H1 (cell line): ENCODE measurements at regions not wholly inside any gene's neighbourhood (a gene's known extent, or its start where the extent isn't known, plus 50 kb on each side); places are given as distances from the start of the nearest gene placed in this dataset.

Source experiments
- ATF2 ChIP-seq: IDR thresholded peaks from 2 replicates; pipeline ENCODE4 v1.6.1; 2012; ENCODE audit warnings: low read length, inconsistent platforms
- BCL11A ChIP-seq, 2 experiments: IDR thresholded peaks; one replicate each; pipeline ENCODE4 v1.6.1; 2011; ENCODE audit warnings: low read depth in 2 of 2, low read length in 2 of 2, mild to moderate bottlenecking in 2 of 2
- CEBPB ChIP-seq: IDR thresholded peaks from 2 replicates; pipeline ENCODE4 v1.6.1; 2012; ENCODE audit warnings: low read depth, low read length
- CHD2 ChIP-seq: IDR thresholded peaks from 2 replicates; pipeline ENCODE4 v1.6.1; 2012; ENCODE audit warnings: low read length, improper control_type of control experiment
- CREB1 ChIP-seq: IDR thresholded peaks from 2 replicates; pipeline ENCODE4 v1.6.1; 2012; ENCODE audit warnings: inconsistent platforms
- EP300 ChIP-seq, 2 experiments: IDR thresholded peaks; 1 replicate in 1 of 2; 2 replicates in 1 of 2; pipeline ENCODE4 v1.6.1; 2011 to 2012; ENCODE audit warnings: low read depth in 2 of 2, low read length in 2 of 2, mild to moderate bottlenecking in 2 of 2, borderline replicate concordance in 1 of 2, inconsistent platforms in 1 of 2, moderate library complexity in 1 of 2
- GABPA ChIP-seq: IDR thresholded peaks from 2 replicates; pipeline ENCODE4 v1.6.1; 2011; ENCODE audit warnings: mild to moderate bottlenecking, low read length, moderate library complexity, borderline replicate concordance; ENCODE audit not compliant: insufficient read depth
- HDAC2 ChIP-seq, 2 experiments: fragments of 300-600 bp in 1 of 2; sonication (generic) in 1 of 2; IDR thresholded peaks; 2 replicates each; pipeline ENCODE4 v1.6.1; 2011 to 2012; ENCODE audit warnings: low read depth in 2 of 2, low read length in 2 of 2, mild to moderate bottlenecking in 2 of 2, moderate library complexity in 2 of 2, borderline replicate concordance in 1 of 2, inconsistent platforms in 1 of 2
- HDAC6 ChIP-seq: IDR thresholded peaks from one replicate; pipeline ENCODE4 v1.7.1; 2012; ENCODE audit warnings: low read depth, mild to moderate bottlenecking, inconsistent platforms, low read length, moderate library complexity
- JUN ChIP-seq: IDR thresholded peaks from 2 replicates; pipeline ENCODE4 v1.6.1; 2011; ENCODE audit warnings: low read depth, mild to moderate bottlenecking, improper control_type of control experiment, low read length
- KDM5A ChIP-seq: fragments of 200-600 bp; IDR thresholded peaks from 2 replicates; pipeline ENCODE4 v1.7.1; 2012; ENCODE audit warnings: mild to moderate bottlenecking, low read length, inconsistent platforms, mixed read lengths
- MAFK ChIP-seq: IDR thresholded peaks from 2 replicates; pipeline ENCODE4 v1.6.1; 2012; ENCODE audit warnings: low read depth, mild to moderate bottlenecking, improper control_type of control experiment, low read length
- NRF1 ChIP-seq: IDR thresholded peaks from 2 replicates; pipeline ENCODE4 v1.6.1; 2011; ENCODE audit warnings: mild to moderate bottlenecking, low read depth, low read length, improper control_type of control experiment
- RAD21 ChIP-seq, 2 experiments: IDR thresholded peaks in 1 of 2; conservative IDR thresholded peaks in 1 of 2; 2 replicates each; pipeline ENCODE4 v1.6.1; 2011; ENCODE audit warnings: low read depth in 2 of 2, low read length in 2 of 2, improper control_type of control experiment in 1 of 2, inconsistent platforms in 1 of 2, mild to moderate bottlenecking in 1 of 2, moderate library complexity in 1 of 2
- RBBP5 ChIP-seq: IDR thresholded peaks from 2 replicates; pipeline ENCODE4 v1.7.1; 2012; ENCODE audit warnings: low read depth, mild to moderate bottlenecking, inconsistent platforms, low read length, moderate library complexity, borderline replicate concordance
- RXRA ChIP-seq: IDR thresholded peaks from 2 replicates; pipeline ENCODE4 v1.6.1; 2011; ENCODE audit warnings: low read depth, mild to moderate bottlenecking, low read length, moderate library complexity; ENCODE audit not compliant: insufficient read depth
- SIN3A ChIP-seq, 2 experiments: IDR thresholded peaks in 1 of 2; conservative IDR thresholded peaks in 1 of 2; 2 replicates each; pipeline ENCODE4 v1.6.1; 2011 to 2012; ENCODE audit warnings: low read length in 2 of 2, improper control_type of control experiment in 1 of 2, low read depth in 1 of 2, mild to moderate bottlenecking in 1 of 2
- SP1 ChIP-seq: IDR thresholded peaks from 2 replicates; pipeline ENCODE4 v1.6.1; 2011; ENCODE audit warnings: low read depth, low read length
- SP2 ChIP-seq: IDR thresholded peaks from 2 replicates; pipeline ENCODE4 v1.6.1; 2012; ENCODE audit warnings: mild to moderate bottlenecking, low read length, inconsistent platforms
- SP4 ChIP-seq: IDR thresholded peaks from 2 replicates; pipeline ENCODE4 v1.6.1; 2012; ENCODE audit warnings: low read length, inconsistent platforms
- SRF ChIP-seq: IDR thresholded peaks from 2 replicates; pipeline ENCODE4 v1.6.1; 2011; ENCODE audit warnings: mild to moderate bottlenecking, low read depth, low read length, moderate library complexity
- TEAD4 ChIP-seq: IDR thresholded peaks from 2 replicates; pipeline ENCODE4 v1.6.1; 2012; ENCODE audit warnings: low read depth, low read length, inconsistent platforms, mixed read lengths
- TF ChIP-seq, protein P1 (sequence below): IDR thresholded peaks from 2 replicates; pipeline ENCODE4 v1.6.1; 2012; ENCODE audit warnings: inconsistent platforms

DNA sequence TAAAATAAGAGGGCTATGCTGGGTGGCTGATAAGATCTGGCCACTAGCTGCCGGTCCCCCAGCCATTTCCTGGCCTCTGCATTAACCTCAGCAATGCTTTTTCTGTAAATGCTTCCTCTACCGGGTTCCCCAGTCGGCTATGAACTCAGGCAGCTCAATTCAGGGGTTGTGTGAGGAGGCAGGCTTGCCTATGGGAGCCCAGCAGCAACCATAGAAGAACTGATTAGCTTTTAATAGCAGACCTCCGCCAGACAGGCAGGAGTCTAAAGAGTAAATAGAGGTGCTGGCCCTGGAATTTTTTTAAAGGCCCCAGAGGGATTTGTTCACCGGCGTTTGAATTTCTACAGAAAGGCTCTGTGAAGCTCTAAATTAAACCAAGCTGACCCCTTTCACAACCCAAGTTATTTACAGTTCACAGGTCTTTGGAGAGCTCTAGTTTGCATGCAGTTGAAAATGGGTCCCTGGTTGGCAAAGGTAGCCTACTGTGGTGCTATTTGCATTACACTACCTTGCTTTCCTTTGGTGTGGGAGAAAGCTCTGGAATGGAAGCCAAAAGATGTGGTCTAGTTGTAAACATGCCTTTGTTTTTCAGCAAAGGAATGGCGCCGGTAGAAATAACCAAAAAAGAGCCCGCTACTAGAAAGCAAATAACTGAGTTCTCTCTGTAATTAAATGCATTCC lies 289.7 kb upstream of the SEMA6A start (continued):
- TF ChIP-seq SIN3A (conservative IDR thresholded peaks at IDR 0.05 in 1 of 2, IDR thresholded peaks at IDR 0.05 in 1 of 2; ENCODE audit: low read depth in 1 of 2, low read length in 2 of 2) (no peak), RAD21 (IDR thresholded peaks at IDR 0.05 in 1 of 2, conservative IDR thresholded peaks at IDR 0.05 in 1 of 2; ENCODE audit: low read depth in 2 of 2, low read length in 2 of 2) (peak; percentile 1 to 29; a peak in 2 of 4 replicates), JUN (no peak), NRF1 (no peak), SP4 (peak; percentile 81; the same call in 1 of the 2 replicates), BCL11A (IDR thresholded peaks at IDR 0.05; ENCODE audit: low read depth in 2 of 2, low read length in 2 of 2) (no peak), TEAD4 (peak; percentile 49; the same call in 1 of the 2 replicates), SP1 (peak; percentile 82), SP2 (no peak), GABPA (no peak), RBBP5 (no peak), KDM5A (no peak), CEBPB (peak; percentile 23; the same call in 1 of the 2 replicates), HDAC2 (IDR thresholded peaks at IDR 0.05; ENCODE audit: borderline replicate concordance in 1 of 2, low read depth in 2 of 2, low read length in 2 of 2) (peak; percentile 39 to 91; a peak in 2 of 4 replicates), CREB1 (no peak), HDAC6 (no peak), SRF (no peak), CHD2 (peak; percentile 52; the same call in 1 of the 2 replicates), RXRA (0 out of 2 replicates have a peak, but pooled peaks have one; percentile 53), ATF2 (no peak), MAFK (no peak), EP300 (IDR thresholded peaks at IDR 0.05; ENCODE audit: borderline replicate concordance in 1 of 2, low read depth in 2 of 2, low read length in 2 of 2) (peak in 1 of 2 experiments; percentile 84; a peak in 1 of 3 replicates)
- TF ChIP-seq, protein P1, sequence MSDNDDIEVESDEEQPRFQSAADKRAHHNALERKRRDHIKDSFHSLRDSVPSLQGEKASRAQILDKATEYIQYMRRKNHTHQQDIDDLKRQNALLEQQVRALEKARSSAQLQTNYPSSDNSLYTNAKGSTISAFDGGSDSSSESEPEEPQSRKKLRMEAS = 0 out of 2 replicates have a peak, but pooled peaks have one; percentile 16
